LNCAP (cell line): ENCODE measurements at regions not wholly inside any gene's neighbourhood (a gene's known extent, or its start where the extent isn't known, plus 50 kb on each side); places are given as distances from the start of the nearest gene placed in this dataset.

Experiments
- CTCF ChIP-seq: fragments of 450-650 bp; IDR thresholded peaks from 2 replicates; pipeline ENCODE4 v1.5.1; 2017; ENCODE audit warnings: mild to moderate bottlenecking

DNA sequence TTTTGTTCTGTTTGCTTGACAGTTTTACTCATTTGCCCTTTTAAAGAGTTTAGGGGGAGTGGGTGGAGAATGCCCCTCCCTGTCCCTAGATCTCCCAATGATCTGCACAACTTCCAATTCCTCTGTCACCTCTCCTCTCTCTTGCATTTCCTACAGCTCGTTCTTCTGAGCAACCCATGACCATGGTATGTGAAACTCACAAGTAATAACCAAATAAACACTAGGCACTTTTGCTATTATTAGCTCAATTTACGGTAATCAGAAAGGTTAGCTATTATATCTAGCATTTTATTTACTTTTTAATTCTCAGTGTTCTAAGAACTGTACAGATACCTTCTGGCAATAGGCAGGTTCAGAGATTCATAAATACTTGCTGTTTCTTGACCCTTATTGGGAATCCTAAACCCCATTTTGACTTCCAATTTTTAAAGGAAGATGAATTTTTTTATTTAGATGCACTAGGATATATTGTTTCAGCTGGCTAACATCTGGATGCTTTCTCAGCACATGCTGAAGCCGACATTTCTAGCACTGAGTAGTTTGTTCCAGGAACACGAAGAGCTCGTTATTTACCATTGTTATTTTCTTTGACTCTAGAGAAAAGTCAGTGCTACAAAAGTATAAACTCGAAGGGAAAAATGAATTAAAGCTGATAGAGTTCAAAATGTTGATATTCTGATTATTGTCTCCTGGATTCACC, 194.7 kb upstream of the TLL1 start:
- no peak for TF ChIP-seq CTCF

DNA sequence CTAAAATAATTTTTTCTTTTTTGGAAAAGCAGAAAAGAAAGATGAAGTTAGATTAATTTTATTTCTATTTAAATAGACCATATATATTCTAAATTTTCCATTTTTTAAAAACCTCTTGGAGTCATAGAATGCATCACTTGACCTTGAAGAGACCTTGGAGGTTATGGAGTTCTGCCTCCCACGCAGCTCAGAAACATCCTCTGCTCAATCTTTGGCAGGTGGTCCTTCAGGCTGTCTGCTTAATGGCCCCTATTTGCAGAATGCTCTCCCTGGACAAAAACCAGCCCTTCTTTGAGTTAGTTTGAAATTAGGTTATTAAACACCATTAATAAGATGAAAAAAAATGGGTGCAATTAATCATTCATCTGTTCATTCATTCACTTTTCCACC, 194.1 kb upstream of the TLL1 start:
- no peak for TF ChIP-seq CTCF

- TF ChIP-seq CTCF: no peak
These were observed 192.2 kb upstream of the TLL1 start for GRCh38 chr4:165680821-165681220.

DNA sequence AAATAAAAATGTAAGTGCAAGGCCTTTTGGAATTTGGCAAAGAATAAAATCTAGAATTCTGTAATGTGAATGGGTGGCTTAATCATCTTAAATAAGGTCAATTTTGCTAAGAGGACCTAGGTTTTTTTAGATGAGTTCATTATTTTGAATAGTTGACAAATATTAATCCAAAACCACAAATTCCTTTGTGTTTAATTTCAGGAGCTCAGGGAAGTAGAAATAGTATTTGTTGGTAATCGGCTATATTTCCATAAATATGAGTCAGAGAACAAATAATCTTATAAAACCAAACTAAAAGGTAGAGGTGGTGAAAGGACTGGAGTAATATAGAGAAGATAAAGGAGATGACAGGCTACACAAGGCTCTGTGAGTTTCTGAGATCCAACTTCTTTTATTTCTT, 190.4 kb upstream of the TLL1 start:
- TF ChIP-seq CTCF: no peak

GRCh38 chr4:165684177-165684805, 188.7 kb upstream of the TLL1 start:
- TF ChIP-seq CTCF: no peak

DNA sequence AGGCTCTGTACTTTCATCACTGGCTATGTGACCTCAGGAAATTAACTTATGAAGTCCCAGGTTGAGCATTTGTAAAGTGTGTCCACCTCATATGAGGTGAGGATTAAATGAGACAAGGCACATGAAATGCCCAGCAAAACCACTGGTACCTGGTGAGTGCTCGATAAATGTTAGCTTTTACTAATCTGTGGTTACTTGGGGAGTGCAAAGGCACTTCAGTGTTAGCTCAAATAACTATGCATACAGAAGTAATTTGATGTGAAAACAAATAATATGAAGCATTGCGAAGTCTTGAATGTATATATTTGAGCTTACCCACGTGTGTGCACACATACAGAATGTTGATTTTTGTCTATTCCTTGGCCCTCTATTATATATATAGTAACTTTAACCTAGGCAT, 186.3 kb upstream of the TLL1 start:
- no peak for TF ChIP-seq CTCF

DNA sequence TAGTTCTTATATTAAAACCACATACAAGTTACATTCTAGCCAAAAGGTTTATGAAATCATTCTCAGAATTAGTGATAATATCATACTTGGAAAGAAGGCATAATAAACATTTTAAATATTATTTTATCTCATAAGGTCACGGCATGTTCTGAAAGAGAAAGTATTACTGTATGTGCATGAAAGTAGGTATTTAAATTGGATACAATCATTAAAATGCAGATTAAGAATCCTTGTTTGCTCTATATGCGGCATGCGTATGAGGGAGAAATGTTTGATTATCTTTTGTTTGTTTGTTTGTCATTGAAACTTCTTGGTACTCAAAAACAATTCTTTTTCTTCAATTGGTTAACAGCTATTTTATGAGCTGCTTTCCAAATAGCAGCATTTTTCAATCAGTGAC, 183.9 kb upstream of the TLL1 start:
- no peak for TF ChIP-seq CTCF
